Psoas muscle (tissue), 7 donors: ENCODE measurements at regions not wholly inside any gene's neighbourhood (a gene's known extent, or its start where the extent isn't known, plus 50 kb on each side); places are given as distances from the start of the nearest gene placed in this dataset.

ENCODE experiments used
- ATAC-seq, 4 donors: fragments of 200-7000 bp; cut with Tn5 transposase; one replicate each; pipeline ENCODE4 v1.9.1; 2020; ENCODE audit warnings: moderate library complexity in 3 of 4, mild to moderate bottlenecking in 2 of 4
- DNase-seq, 2 donors: peaks; one replicate each; pipeline ENCODE4 v3.0.0-alpha.2; 2020
- H3K27ac ChIP-seq: fragments of 200-600 bp; one replicate; pipeline ENCODE4 v1.8.0; 2022
- H3K27me3 ChIP-seq, 3 donors: fragments of 200-600 bp in 1 of 3; one replicate each; pipeline versions ENCODE4 v1.6.1 to v1.8.0; 2013 to 2022; ENCODE audit warnings: low read length in 2 of 3, mild to moderate bottlenecking in 2 of 3, moderate library complexity in 1 of 3; ENCODE audit not compliant: insufficient read depth in 3 of 3
- H3K36me3 ChIP-seq, 2 donors: fragments of 200-600 bp in 1 of 2; one replicate each; pipeline versions ENCODE4 v1.6.1 to v1.8.0; 2013 to 2022; ENCODE audit warnings: low read depth in 1 of 2, mild to moderate bottlenecking in 1 of 2, moderate library complexity in 1 of 2; ENCODE audit not compliant: insufficient read depth in 1 of 2
- H3K4me1 ChIP-seq: fragments of 200-600 bp; one replicate; pipeline ENCODE4 v1.8.0; 2022
- H3K4me3 ChIP-seq: fragments of 200-600 bp; one replicate; pipeline ENCODE4 v1.8.0; 2022; ENCODE audit warnings: mild to moderate bottlenecking
- H3K9me3 ChIP-seq: fragments of 200-600 bp; one replicate; pipeline ENCODE4 v1.8.0; 2022
- CTCF ChIP-seq: fragments of 200-600 bp; IDR thresholded peaks from one replicate; pipeline ENCODE4 v1.8.0; 2022; ENCODE audit warnings: antibody characterized with exemption
- WGBS, 3 donors: extraction: QIAGEN DNeasy Blood & Tissue Kit; methylation state at CpG; one replicate each; pipeline versions ENCODE4 v1.1.6 to v1.1.7; 2013; 5-methylcytosine and 5-hydroxymethylcytosine counted together
- intact Hi-C, 2 donors: fragments of 100-400 bp; cut with DNase I; formaldehyde crosslinking; loops; one replicate each; pipeline versions ENCODE4 v1.11.0 to v1.14.2; 2022
- donor health status: healthy with polysubstance abuse.
- donor health status: DM: no; HTN: no; CAD: no; lungs with moderate emphysema.
- donor health status: Bipolar disorder and iron deficiency.
- donor health status: healthy.
- donor health status: DM: yes; HTN: yes; CAD: no.
- donor health status: DM: no; HTN: no; CAD: no.
- donor health status: DM: yes; HTN: yes; CAD: no.

DNA sequence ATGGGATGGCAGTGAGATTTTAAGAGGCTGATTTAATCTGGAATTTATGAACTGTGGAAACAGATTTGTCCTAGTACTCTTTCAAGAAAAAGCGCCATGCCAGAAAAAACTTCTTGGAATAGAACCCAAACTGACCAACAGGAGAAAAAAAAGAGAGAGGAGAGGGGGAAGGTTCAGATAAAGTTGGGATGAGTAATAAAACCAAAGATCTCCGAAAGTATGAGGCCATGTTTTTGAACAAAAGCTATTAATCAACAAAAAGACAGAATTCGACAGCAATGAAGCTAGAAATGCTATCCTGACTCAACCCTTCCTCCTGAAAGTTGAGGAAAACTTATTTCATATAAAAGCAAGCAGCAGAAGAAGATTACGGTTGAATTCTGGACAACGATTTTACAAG lies 135.5 kb downstream of the CEMIP2 start:
- TF ChIP-seq CTCF = no peak
- no peak overlapping the region for H3K4me3 ChIP-seq
- WGBS, 3 donors = 81 to 89% (median 86%) methylated on average over 5 of the region's 5 CpGs
- DNase-seq = no peak
- H3K4me1 ChIP-seq = no peaks in the 10 kb centered on the region
- no peaks in the 10 kb centered on the region for H3K36me3 ChIP-seq
- intact Hi-C loops = no loop called here
- H3K27ac ChIP-seq = no peak overlapping the region
- ATAC-seq = no peak
- H3K9me3 ChIP-seq = no peaks in the 10 kb centered on the region
- H3K27me3 ChIP-seq = peaks cover 0 to 2% (median 0%) of the 10 kb centered on the region in 3 donors

DNA sequence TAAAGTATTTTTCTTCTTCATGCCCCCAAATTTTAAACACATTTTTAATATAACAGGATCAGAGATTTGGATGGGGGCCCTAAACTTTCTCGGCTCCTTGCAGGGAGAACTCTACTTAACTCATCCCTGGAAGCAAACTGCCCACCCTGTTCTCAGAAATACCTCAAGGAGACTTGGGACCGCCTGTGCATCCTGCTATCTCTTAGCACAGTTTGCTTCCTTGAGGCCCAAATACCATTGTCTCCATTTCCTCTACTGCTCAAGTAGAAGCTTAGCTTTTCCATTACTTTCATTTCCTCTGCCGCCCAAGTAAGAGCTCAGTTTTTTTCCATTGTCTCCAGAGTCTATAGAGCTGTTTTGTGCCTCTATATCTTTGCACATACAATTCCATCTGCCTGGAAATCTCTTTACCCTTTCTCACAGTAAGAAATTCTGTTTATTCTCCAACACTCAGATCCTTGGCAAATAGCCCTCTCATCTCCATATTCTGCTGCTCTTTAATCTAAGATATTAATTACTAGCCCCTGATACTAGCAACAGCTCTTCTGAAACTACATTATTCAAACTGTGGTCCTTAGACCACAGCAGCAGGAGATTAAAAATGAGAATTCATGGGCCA lies 137.8 kb downstream of the CEMIP2 start:
- Histone ChIP-seq H3K9me3 (no peaks in the 10 kb centered on the region), H3K36me3 (no peaks in the 10 kb centered on the region), H3K27ac (no peak overlapping the region), H3K27me3 (peaks cover 0 to 2% (median 0%) of the 10 kb centered on the region in 3 donors), H3K4me1 (no peaks in the 10 kb centered on the region), H3K4me3 (no peak overlapping the region)
- DNase-seq = no peak
- TF ChIP-seq CTCF = no peak
- 73 to 77% (median 74%) methylated on average over 3 of the region's 3 CpGs for WGBS, 3 donors
- no peak for ATAC-seq
- intact Hi-C loops = no loop called here

GRCh38 chr9:71629578-71630215 lies 138.6 kb downstream of the CEMIP2 start:
- Histone ChIP-seq H3K27ac (no peak overlapping the region), H3K9me3 (no peaks in the 10 kb centered on the region)
- no peak for ATAC-seq

GRCh38 chr9:71628247-71628646 lies 140.1 kb downstream of the CEMIP2 start:
- DNase-seq (no peak), ATAC-seq (no peak)
- no peaks in the 10 kb centered on the region for H3K9me3 ChIP-seq
- intact Hi-C loops = no loop called here
- H3K27ac ChIP-seq = no peak overlapping the region
- no peak for TF ChIP-seq CTCF
- H3K4me3 ChIP-seq = no peak overlapping the region
- WGBS, 3 donors = 87 to 93% (median 92%) methylated on average over 3 of the region's 3 CpGs
- no peaks in the 10 kb centered on the region for H3K36me3 ChIP-seq
- H3K4me1 ChIP-seq = no peaks in the 10 kb centered on the region
- no peaks in the 10 kb centered on the region for H3K27me3 ChIP-seq

More at GRCh38 chr9:71629578-71630215, 138.6 kb downstream of the CEMIP2 start:
- Histone ChIP-seq H3K27me3 (peaks cover 0 to 2% (median 0%) of the 10 kb centered on the region in 3 donors), H3K36me3 (no peaks in the 10 kb centered on the region), H3K4me1 (no peaks in the 10 kb centered on the region), H3K4me3 (no peak overlapping the region)
- 33 to 40% (median 34%) methylated on average over 3 of the region's 3 CpGs for WGBS, 3 donors
- DNase-seq = no peak
- intact Hi-C loops = no loop called here
- TF ChIP-seq CTCF = no peak
